HUDEP-2 (cell line): ENCODE measurements at regions not wholly inside any gene's neighbourhood (a gene's known extent, or its start where the extent isn't known, plus 50 kb on each side); places are given as distances from the start of the nearest gene placed in this dataset.
"Not testable (repeated sequence)": the region's sequence is repeated elsewhere in the genome, so short reads cannot be mapped to it uniquely, and the experiment has no call there.

Experiments
- DNase-seq, 76 experiments: peaks; one replicate each; lab custom pipeline; 2025; ENCODE audit not compliant: unreplicated experiment in 76 of 76; lab: John Stamatoyannopoulos, UW

DNA sequence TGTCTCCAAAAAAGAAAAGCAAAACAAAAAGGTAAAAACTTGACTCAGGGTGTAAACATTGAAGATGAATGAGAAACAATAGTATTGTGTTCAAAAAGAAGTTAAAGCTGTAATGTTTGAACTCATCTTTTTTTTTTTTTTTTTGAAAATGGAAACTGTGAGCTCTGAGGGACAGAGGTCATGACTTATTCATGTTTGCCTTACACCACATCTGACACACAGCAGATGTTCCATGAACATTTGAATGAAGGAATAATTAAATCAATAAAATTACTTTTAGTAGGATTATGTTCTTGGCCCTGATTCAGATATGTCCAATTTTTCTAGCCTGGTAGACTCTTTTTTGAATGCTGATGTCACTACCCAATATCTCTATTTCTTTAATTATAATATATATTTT lies 95.7 kb upstream of the MED13 start:
- DNase-seq, result no peak

- DNase-seq, result no peak
These were observed 94.9 kb upstream of the MED13 start for GRCh38 chr17:62159994-62160393.

- DNase-seq, result no peak
These were observed 91.9 kb upstream of the MED13 start for GRCh38 chr17:62156949-62157348.

GRCh38 chr17:62154909-62155308 lies 89.8 kb upstream of the MED13 start:
- DNase-seq, result no peak

DNA sequence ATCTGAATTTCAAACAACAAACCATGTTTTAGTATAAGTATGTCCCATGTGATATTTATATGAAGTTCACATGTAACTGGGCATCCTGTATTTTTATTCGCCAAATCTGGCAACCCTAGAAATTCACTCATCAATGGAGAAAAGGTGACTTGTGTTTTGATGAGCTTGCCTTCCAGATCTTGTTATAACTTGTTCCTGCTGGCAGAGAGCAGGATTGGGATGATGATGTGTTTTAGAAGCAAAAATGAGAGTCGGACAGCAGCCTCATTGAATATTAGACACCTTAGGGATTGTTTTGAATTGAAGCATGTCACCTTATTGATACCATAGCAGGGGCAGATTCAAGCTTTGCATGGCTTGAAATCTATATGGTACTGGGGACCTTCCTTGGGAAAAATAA lies 85.4 kb upstream of the MED13 start:
- DNase-seq, result no peak

- no peak for DNase-seq
These were observed 84.9 kb upstream of the MED13 start for GRCh38 chr17:62149961-62150360.

GRCh38 chr17:62147284-62147683 lies 82.2 kb upstream of the MED13 start:
- no peak for DNase-seq

DNA sequence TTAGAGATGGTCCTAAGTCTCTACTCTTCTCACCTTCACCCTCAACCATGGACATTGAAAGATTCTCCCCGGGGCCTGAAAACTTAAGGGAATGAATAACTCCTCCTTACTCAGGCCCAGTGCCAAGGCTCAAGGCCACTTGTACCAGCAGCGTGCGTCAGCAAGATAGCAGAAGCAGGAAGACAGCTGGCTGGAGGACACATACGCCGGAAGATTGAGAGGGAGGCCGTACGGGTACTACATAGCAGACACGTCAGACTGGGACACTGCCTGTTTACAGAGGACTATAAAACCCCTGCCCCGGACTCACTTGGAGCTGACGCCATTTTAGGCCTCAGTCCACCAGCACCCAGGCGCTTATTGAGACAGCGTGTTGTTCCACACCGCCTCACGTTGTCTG lies 75.8 kb upstream of the MED13 start:
- DNase-seq, result peak in 73 of 76 experiments; percentile 16 to 90 (median 70)

- DNase-seq, result no peak
These were observed 75.3 kb upstream of the MED13 start for GRCh38 chr17:62140376-62140775.

- DNase-seq, result not testable (repeated sequence)
These were observed 74.7 kb upstream of the MED13 start for GRCh38 chr17:62139690-62140354.

GRCh38 chr17:62139141-62139540 lies 74.1 kb upstream of the MED13 start:
- no peak for DNase-seq

DNA sequence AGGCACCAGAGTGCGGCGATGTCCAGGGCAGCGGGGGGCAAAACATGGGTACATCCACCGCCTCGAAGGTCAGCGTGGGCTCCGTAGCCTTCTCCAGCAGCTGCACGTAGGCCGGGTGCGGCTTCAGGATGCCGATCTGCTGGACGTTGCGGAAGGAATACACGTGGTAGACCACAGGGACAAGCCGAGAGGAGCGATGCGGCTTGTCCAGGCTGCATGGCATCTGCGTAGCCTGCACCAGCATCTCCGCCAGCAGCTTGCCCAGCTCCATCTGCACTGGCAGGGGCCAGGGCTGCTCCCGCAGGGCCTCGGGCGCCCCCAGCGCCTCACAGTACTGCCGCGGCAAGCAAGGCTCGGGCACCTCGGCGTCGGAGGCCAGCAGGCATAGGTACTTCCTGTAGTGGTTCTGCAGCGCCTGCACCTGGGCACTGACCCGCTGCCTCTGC lies 73.6 kb upstream of the MED13 start:
- peak in 3 of 76 experiments; percentile 3 to 7 (median 7) for DNase-seq

DNA sequence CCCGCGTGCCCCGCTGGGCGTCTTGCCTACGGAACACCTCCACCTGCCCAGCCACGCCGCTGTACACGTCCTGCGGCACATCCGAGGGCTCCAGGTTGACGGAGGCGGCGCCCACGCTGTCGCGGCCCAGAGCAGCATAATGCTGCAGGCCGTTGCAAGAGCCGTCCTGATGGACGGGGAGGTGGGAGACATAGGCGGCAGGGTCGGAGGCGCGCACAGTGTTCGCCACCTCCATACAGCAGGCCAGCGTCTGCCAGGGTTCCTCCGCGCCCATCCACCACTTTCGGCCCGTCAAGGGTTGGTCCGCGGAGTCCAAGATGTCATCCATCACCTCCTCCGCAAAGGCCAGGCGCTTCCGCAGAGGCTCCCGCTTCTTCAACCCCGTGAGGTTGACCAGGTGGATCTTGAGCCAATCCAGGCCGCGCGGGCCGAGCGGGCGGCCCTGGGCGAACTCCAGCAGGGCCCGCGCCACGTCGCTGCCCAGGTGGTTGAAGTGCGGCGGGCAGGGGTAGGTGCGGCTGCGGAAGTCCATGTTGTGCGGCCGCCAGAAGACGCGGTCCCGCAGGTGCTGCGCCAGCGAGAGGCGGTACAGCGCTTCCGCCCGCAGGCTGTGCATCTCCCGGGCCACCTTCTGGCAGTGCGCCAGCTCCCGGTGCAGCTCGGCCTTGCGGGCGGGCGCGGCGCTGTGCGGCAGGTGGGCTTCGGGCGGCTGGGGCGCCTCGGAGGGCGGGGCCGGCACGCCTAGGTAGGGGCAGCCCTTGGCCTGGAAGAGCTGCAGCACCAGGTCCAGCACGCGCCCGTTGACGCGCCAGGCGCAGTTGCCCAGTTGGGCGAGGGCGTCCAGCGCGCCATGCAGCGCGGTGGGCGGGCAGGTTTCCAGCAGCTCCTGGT lies 72.9 kb upstream of the MED13 start:
- DNase-seq, result peak in 2 of 76 experiments; percentile 4 to 8

GRCh38 chr17:62137013-62137733 lies 72.1 kb upstream of the MED13 start:
- DNase-seq, result not testable (repeated sequence)

DNA sequence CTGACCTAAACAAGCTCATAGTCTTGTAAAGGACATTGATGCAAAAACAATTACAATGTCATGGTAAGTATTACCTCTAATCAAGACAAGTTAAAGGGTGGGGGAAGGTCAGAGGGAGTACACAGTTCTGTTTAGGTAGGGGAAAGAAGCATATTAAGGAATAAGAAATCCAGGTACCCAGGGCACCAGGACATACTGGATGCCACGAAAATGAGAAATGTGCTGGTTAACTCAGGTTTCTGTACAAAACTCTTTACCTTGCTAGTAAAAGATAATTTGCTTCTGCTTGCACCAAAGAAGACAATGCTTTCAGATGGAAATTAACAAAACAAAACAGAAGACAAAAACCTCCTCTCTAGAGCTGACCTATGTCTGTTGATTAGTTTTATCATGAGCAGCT lies 70.7 kb upstream of the MED13 start:
- DNase-seq, result no peak

GRCh38 chr17:62135096-62135495 lies 70.0 kb upstream of the MED13 start:
- DNase-seq, result not testable (repeated sequence)

- no peak for DNase-seq
These were observed 69.3 kb upstream of the MED13 start for GRCh38 chr17:62134397-62134796.

DNA sequence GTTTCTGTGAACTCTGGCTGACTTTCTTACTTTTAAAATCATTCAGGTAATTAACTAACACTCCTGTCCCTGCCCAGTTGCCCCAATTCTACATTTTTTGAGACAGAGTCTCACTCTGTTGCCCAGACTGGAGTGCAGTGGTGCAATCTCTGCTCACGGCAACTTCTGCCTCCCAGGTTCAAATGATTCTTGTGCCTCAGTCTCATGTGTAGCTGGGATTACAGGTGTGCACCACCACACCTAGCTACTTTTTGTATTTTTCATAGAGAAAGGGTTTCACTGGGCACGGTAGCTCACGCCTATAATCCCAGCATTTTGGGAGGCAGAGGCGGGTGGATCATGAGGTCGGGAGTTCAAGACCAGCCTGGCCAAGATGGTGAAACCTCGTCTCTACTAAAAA lies 66.2 kb upstream of the MED13 start:
- not testable (repeated sequence) for DNase-seq

- no peak for DNase-seq
These were observed 65.7 kb upstream of the MED13 start for GRCh38 chr17:62130739-62131138.

- no peak for DNase-seq
These were observed 61.2 kb upstream of the MED13 start for GRCh38 chr17:62126292-62126691.

DNA sequence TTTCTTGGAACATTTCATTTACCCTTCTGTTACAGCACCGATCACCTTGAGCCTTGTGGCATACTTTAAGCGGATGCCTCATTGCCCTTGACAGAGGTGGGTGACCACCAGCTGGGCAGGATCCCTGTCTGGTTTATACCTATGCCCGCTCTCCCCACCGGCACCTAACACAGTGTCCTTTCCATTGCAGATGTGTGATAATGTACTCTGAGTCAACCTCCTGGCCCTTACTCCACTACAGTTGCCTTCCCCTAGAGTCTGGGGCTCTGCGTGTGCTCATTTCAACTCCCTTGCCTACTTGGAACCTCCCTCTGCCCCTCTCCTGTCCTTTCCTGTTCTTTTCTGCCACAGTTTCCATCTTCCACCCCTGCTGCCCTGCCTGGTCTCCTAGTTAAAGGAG lies 60.2 kb upstream of the MED13 start:
- DNase-seq, result no peak
